BJ (cell line): ENCODE measurements at regions not wholly inside any gene's neighbourhood (a gene's known extent, or its start where the extent isn't known, plus 50 kb on each side); places are given as distances from the start of the nearest gene placed in this dataset.

Experiments used
- CTCF ChIA-PET: fragments of 350-600 bp; formaldehyde crosslinking; extraction: SDS; loops from one replicate; lab custom pipeline; 2021; ENCODE audit warnings: antibody characterized with exemption, inconsistent platforms; lab: Yijun Ruan, JAX
- POLR2A ChIA-PET: fragments of 300-600 bp; sonication (Branson Sonifier 250); formaldehyde crosslinking; extraction: SDS; loops from one replicate; lab custom pipeline; 2021; ENCODE audit warnings: antibody characterized with exemption; lab: Charles Lee
- DNase-seq: peaks from one replicate; pipeline ENCODE4 v3.0.0-alpha.2; 2011; ENCODE audit warnings: low read depth
- H3K27me3 ChIP-seq: 2 replicates; pipeline ENCODE4 v1.6.0; 2011; ENCODE audit warnings: low read length; ENCODE audit not compliant: control insufficient read depth, insufficient read depth
- H3K36me3 ChIP-seq: 2 replicates; pipeline ENCODE4 v1.5.1; 2011; ENCODE audit warnings: low read length; ENCODE audit not compliant: control insufficient read depth, insufficient read depth
- H3K4me3 ChIP-seq: 2 replicates; pipeline ENCODE4 v1.5.1; 2011; ENCODE audit warnings: low read depth, mild to moderate bottlenecking, control low read depth, low read length
- TF ChIP-seq, protein P1 (sequence below): IDR thresholded peaks from 2 replicates; pipeline ENCODE4 v1.5.1; 2011; ENCODE audit warnings: low read depth, mild to moderate bottlenecking, control low read depth, inconsistent platforms, low read length, moderate library complexity; ENCODE audit not compliant: insufficient read depth

DNA sequence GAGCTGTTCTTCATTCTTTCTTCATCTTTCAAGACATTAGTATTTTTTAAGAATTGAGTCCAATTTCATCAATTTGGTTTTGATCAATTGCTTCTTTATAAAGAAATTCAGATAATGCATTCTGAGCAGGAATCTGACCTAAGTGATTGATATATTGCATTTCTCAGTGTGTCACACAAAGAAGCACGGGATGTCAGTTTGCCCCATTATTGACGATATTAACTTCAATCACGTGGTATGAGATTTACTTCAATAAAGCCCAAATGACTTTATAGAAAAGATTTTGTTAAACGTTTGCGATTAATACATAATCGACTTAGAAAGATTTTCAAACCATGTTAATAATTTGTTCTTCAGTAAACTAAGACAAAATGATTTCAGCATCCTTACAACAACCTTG is 1254.2 kb downstream of the FSCB start:
- H3K4me3 ChIP-seq: no peak overlapping the region
- POLR2A ChIA-PET: no interaction called here

DNA sequence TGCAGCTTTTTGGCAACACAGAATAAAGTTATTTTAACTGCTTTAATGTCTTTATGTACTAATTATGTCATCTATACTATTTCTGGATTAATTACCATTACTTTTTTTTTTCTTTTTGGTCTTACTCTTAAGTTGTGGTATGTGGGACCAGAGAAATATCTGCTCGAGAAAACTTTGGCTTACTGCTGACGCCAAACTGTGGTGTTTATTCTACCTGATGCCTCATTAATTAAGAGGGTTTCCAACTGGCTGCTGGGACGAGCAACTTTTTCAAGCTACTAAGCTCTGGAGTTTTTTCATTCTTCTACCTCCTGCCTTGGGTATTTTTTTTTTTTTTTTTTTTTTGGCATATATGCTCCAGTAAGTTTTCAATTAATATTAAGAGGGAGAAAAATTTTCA is 1257.5 kb downstream of the FSCB start:
- POLR2A ChIA-PET: no interaction called here
- CTCF ChIA-PET: interaction anchor here (0.6 kb wide), 1 partner anchor 11 kb away, joined by 3 read pairs; no protein-coding TSS in a partner anchor

More for the DNA sequence above, 1254.2 kb downstream of the FSCB start:
- TF ChIP-seq, protein P1, sequence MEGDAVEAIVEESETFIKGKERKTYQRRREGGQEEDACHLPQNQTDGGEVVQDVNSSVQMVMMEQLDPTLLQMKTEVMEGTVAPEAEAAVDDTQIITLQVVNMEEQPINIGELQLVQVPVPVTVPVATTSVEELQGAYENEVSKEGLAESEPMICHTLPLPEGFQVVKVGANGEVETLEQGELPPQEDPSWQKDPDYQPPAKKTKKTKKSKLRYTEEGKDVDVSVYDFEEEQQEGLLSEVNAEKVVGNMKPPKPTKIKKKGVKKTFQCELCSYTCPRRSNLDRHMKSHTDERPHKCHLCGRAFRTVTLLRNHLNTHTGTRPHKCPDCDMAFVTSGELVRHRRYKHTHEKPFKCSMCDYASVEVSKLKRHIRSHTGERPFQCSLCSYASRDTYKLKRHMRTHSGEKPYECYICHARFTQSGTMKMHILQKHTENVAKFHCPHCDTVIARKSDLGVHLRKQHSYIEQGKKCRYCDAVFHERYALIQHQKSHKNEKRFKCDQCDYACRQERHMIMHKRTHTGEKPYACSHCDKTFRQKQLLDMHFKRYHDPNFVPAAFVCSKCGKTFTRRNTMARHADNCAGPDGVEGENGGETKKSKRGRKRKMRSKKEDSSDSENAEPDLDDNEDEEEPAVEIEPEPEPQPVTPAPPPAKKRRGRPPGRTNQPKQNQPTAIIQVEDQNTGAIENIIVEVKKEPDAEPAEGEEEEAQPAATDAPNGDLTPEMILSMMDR: no peak
- Histone ChIP-seq H3K27me3 (no peaks in the 10 kb centered on the region), H3K36me3 (no peaks in the 10 kb centered on the region)
- no peak for DNase-seq
- CTCF ChIA-PET: no interaction called here

DNA sequence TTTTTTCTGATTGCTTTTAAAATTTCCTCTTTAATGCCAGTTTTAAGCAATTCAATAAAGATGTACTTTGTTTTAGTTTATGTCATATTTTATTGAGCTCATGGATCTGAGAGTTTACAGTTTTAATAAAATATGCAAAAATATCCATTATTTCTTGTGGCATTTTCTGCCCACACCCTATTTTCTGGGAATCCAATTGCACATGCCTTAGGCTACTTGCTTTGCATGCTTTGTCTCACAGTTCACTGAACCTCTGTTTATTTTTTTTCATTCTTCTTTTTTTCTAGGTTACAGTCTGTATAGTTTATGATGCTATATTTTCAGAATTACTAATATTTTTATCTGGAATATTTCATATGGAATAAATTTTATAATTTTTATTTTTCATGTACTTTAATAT is 1258.0 kb downstream of the FSCB start:
- no peaks in the 10 kb centered on the region for H3K27me3 ChIP-seq
- ChIA-PET CTCF (no interaction called here), POLR2A (no interaction called here)
- H3K4me3 ChIP-seq: no peak overlapping the region
- DNase-seq: no peak
- no peaks in the 10 kb centered on the region for H3K36me3 ChIP-seq
- TF ChIP-seq, protein P1: no peak

More for the DNA sequence above, 1257.5 kb downstream of the FSCB start:
- no peaks in the 10 kb centered on the region for H3K36me3 ChIP-seq
- TF ChIP-seq, protein P1: no peak
- no peaks in the 10 kb centered on the region for H3K27me3 ChIP-seq
- H3K4me3 ChIP-seq: no peak overlapping the region
- DNase-seq: no peak

DNA sequence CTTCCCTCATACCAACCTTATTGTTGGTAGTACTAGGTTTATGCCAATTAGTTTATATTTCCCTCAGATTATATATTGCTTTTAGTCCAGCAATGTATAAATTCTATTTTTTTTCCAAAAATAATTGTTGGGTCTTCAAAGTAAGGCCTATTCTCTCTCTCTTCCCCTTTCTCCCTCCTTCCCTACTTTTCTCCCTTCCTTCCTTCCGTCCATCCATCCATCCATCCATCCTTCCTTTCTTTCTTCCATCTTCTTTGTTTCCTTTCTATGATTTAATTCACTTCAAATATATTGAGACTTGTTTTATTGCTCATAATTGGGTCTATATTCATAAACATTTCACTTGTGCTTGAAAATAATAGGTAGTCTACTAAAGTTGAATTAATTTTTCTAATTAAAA is 1259.2 kb downstream of the FSCB start:
- CTCF ChIA-PET: no interaction called here
- POLR2A ChIA-PET: no interaction called here
- Histone ChIP-seq H3K4me3 (no peak overlapping the region), H3K27me3 (no peaks in the 10 kb centered on the region), H3K36me3 (no peaks in the 10 kb centered on the region)
- no peak for DNase-seq
- TF ChIP-seq, protein P1: no peak

DNA sequence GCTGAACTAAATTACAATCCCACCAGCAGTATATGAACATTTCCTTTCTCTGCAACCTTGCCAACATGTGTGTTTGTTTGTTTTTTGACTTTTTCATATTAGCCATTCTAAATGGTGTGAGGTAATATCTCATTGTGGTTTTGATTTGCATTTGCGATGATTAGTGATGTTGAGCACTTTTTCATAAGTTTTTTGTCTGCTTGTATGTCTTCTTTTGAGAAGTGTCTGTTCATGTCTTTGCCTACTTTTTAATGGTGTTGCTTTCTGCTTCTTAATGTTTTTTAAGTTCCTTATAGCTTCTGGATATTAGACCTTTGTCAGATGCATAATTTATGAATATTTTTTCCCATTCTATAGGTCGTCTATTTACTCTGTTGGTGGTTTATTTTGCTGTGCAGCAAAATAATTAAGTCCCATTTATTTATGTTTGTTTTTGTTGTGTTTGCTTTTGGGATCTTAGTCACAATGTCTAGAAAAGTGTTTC is 1262.9 kb downstream of the FSCB start:
- H3K36me3 ChIP-seq: no peaks in the 10 kb centered on the region
- no peaks in the 10 kb centered on the region for H3K27me3 ChIP-seq
- no peak overlapping the region for H3K4me3 ChIP-seq
- TF ChIP-seq, protein P1: no peak
- POLR2A ChIA-PET: no interaction called here
- CTCF ChIA-PET: no interaction called here
- DNase-seq: no peak
